H1 (cell line): ENCODE measurements at regions not wholly inside any gene's neighbourhood (a gene's known extent, or its start where the extent isn't known, plus 50 kb on each side); places are given as distances from the start of the nearest gene placed in this dataset.

Experiments used
- CTCF ChIA-PET: fragments of 300-600 bp; sonication (Branson Sonifier 250); formaldehyde crosslinking; loops from one replicate; lab custom pipeline; 2021; ENCODE audit not compliant: partially characterized antibody; lab: Charles Lee
- POLR2A ChIA-PET: fragments of 300-600 bp; sonication (Branson Sonifier 250); formaldehyde crosslinking; loops from one replicate; lab custom pipeline; 2021; ENCODE audit warnings: inconsistent platforms; ENCODE audit not compliant: partially characterized antibody; lab: Charles Lee
- DNase-seq, 2 experiments: peaks; one replicate each; pipeline versions ENCODE4 v3.0.0 to v3.0.0-alpha.2; 2010 to 2022; ENCODE audit warnings: low spot score in 2 of 2, low read depth in 1 of 2, mixed read lengths in 1 of 2
- FAIRE-seq: peaks from 2 replicates; lab custom pipeline; 2011; peaks lifted over from hg19 to GRCh38; lab: Jason Lieb, UNC
- H2AFZ ChIP-seq: 2 replicates; pipeline ENCODE4 v1.8.1; 2012; ENCODE audit warnings: low read length, inconsistent platforms
- H2AK5ac ChIP-seq: 2 replicates; pipeline ENCODE4 v1.6.1; 2013; ENCODE audit warnings: low read depth, low read length
- H2BK120ac ChIP-seq: replicated peaks from 2 replicates; pipeline ENCODE3; 2013; ENCODE audit warnings: low read depth, low read length, inconsistent platforms
- H2BK12ac ChIP-seq: 2 replicates; pipeline ENCODE4 v1.6.1; 2013; ENCODE audit warnings: low read depth, low read length
- H2BK15ac ChIP-seq: 2 replicates; pipeline ENCODE4 v1.6.1; 2013; ENCODE audit warnings: low read length
- H2BK20ac ChIP-seq: 2 replicates; pipeline ENCODE4 v1.6.1; 2013; ENCODE audit warnings: low read length
- H2BK5ac ChIP-seq: 2 replicates; pipeline ENCODE4 v1.6.1; 2013; ENCODE audit warnings: low read depth, low read length
- H3K14ac ChIP-seq: 2 replicates; pipeline ENCODE4 v1.6.1; 2013; ENCODE audit warnings: inconsistent platforms; ENCODE audit not compliant: insufficient read length
- H3K18ac ChIP-seq: 2 replicates; pipeline ENCODE4 v1.6.1; 2013; ENCODE audit warnings: low read length; ENCODE audit errors: extremely low read depth
- H3K23ac ChIP-seq: 2 replicates; pipeline ENCODE4 v1.6.1; 2013; ENCODE audit warnings: inconsistent platforms; ENCODE audit not compliant: insufficient read length
- H3K23me2 ChIP-seq: 2 replicates; pipeline ENCODE4 v1.6.1; 2013; ENCODE audit warnings: low read depth, low read length
- H3K27ac ChIP-seq: 2 replicates; pipeline ENCODE4 v1.6.1; 2011; ENCODE audit warnings: low read depth, low read length, inconsistent platforms
- H3K27me3 ChIP-seq, 4 experiments: replicated peaks in 1 of 4; 1 replicate in 1 of 4; 2 replicates in 3 of 4; pipeline versions ENCODE4 v1.6.1 to v1.8.1; 2011 to 2013; ENCODE audit warnings: low read length in 3 of 4, mild to moderate bottlenecking in 3 of 4, inconsistent platforms in 2 of 4, mixed read lengths in 2 of 4, moderate library complexity in 1 of 4; ENCODE audit not compliant: control insufficient read depth in 3 of 4, insufficient read depth in 3 of 4; ENCODE audit errors: extremely low read depth in 1 of 4
- H3K36me3 ChIP-seq, 4 experiments: 2 replicates each; pipeline versions ENCODE4 v1.6.1 to v1.8.1; 2011 to 2013; ENCODE audit warnings: mild to moderate bottlenecking in 4 of 4, low read length in 3 of 4, moderate library complexity in 2 of 4, control low read depth in 1 of 4, inconsistent platforms in 1 of 4; ENCODE audit not compliant: insufficient read depth in 4 of 4, control insufficient read depth in 2 of 4
- H3K4ac ChIP-seq: replicated peaks from 2 replicates; pipeline ENCODE3; 2013; ENCODE audit warnings: low read length, low read depth, mixed read lengths, inconsistent platforms; ENCODE audit not compliant: insufficient read length
- H3K4me1 ChIP-seq, 4 experiments: replicated peaks in 1 of 4; 1 replicate in 1 of 4; 2 replicates in 3 of 4; pipeline versions ENCODE4 v1.6.1 to v1.8.1; 2011 to 2013; ENCODE audit warnings: low read length in 3 of 4, inconsistent platforms in 2 of 4, mixed read lengths in 1 of 4; ENCODE audit not compliant: insufficient read depth in 4 of 4, control insufficient read depth in 3 of 4
- H3K4me2 ChIP-seq, 2 experiments: 2 replicates each; pipeline versions ENCODE4 v1.6.1 to v1.8.1; 2011 to 2013; ENCODE audit warnings: low read depth in 2 of 2, low read length in 2 of 2, control low read depth in 1 of 2, inconsistent platforms in 1 of 2, mild to moderate bottlenecking in 1 of 2; ENCODE audit not compliant: insufficient read depth in 1 of 2
- H3K4me3 ChIP-seq, 4 experiments: fragments of 200-600, 300-600 bp in 1 of 4; sonication (generic), shearing (Covaris generic), sonication (Bioruptor Twin) in 1 of 4; 2 replicates each; pipeline versions ENCODE4 v1.5.1 to v1.8.1; 2011 to 2016; ENCODE audit warnings: low read length in 4 of 4, low read depth in 3 of 4, control low read depth in 2 of 4, inconsistent platforms in 2 of 4, mild to moderate bottlenecking in 2 of 4, mixed read lengths in 1 of 4, moderate library complexity in 1 of 4; ENCODE audit not compliant: insufficient read depth in 2 of 4; ENCODE audit errors: extremely low read depth in 1 of 4
- H3K56ac ChIP-seq: replicated peaks from 2 replicates; pipeline ENCODE3; 2013; ENCODE audit warnings: low read depth, mild to moderate bottlenecking, mixed read lengths, low read length, inconsistent platforms; ENCODE audit not compliant: insufficient read length
- H3K79me1 ChIP-seq: 2 replicates; pipeline ENCODE4 v1.6.1; 2013; ENCODE audit warnings: low read depth, low read length, control low read depth
- H3K79me2 ChIP-seq, 2 experiments: 2 replicates each; pipeline versions ENCODE4 v1.6.1 to v1.8.1; 2012 to 2013; ENCODE audit warnings: low read length in 2 of 2, mild to moderate bottlenecking in 2 of 2, inconsistent platforms in 1 of 2; ENCODE audit not compliant: insufficient read depth in 2 of 2, control insufficient read depth in 1 of 2
- H3K9ac ChIP-seq, 4 experiments: replicated peaks in 1 of 4; 1 replicate in 1 of 4; 2 replicates in 3 of 4; pipeline versions ENCODE4 v1.6.1 to v1.8.1; 2011 to 2013; ENCODE audit warnings: low read depth in 3 of 4, low read length in 3 of 4, control low read depth in 2 of 4, mild to moderate bottlenecking in 2 of 4, moderate library complexity in 2 of 4, inconsistent platforms in 1 of 4; ENCODE audit errors: extremely low read depth in 1 of 4
- H3K9me3 ChIP-seq, 2 experiments: 2 replicates each; pipeline versions ENCODE4 v1.6.1 to v1.8.1; 2012 to 2013; ENCODE audit warnings: mild to moderate bottlenecking in 2 of 2, moderate library complexity in 2 of 2, control low read depth in 1 of 2, inconsistent platforms in 1 of 2, low read depth in 1 of 2, low read length in 1 of 2, mixed read lengths in 1 of 2; ENCODE audit not compliant: insufficient read depth in 2 of 2
- H4K20me1 ChIP-seq, 2 experiments: replicated peaks in 1 of 2; 2 replicates each; pipeline versions ENCODE3 to v1.8.1; 2011 to 2013; ENCODE audit warnings: inconsistent platforms in 2 of 2, low read length in 2 of 2, mild to moderate bottlenecking in 1 of 2; ENCODE audit not compliant: insufficient read depth in 2 of 2, control insufficient read depth in 1 of 2
- H4K5ac ChIP-seq: 2 replicates; pipeline ENCODE4 v1.6.1; 2013; ENCODE audit warnings: low read length, low read depth, mixed read lengths, inconsistent platforms; ENCODE audit not compliant: insufficient read length
- H4K8ac ChIP-seq: 2 replicates; pipeline ENCODE4 v1.8.0; 2013; ENCODE audit warnings: mild to moderate bottlenecking, moderate library complexity, low read length, inconsistent platforms; ENCODE audit not compliant: insufficient read depth; ENCODE audit errors: extremely low read depth
- H4K91ac ChIP-seq: replicated peaks from 2 replicates; pipeline ENCODE3; 2013; ENCODE audit warnings: low read length, mixed read lengths, inconsistent platforms; ENCODE audit not compliant: insufficient read length
- CHD1 ChIP-seq: IDR thresholded peaks from 2 replicates; pipeline ENCODE4 v1.6.1; 2012; ENCODE audit warnings: low read depth, low read length, improper control_type of control experiment
- E2F6 ChIP-seq: IDR thresholded peaks from 2 replicates; pipeline ENCODE4 v1.6.1; 2012; ENCODE audit warnings: inconsistent platforms
- KDM1A ChIP-seq: fragments of 200-600, 300-600 bp; sonication (generic); IDR thresholded peaks from 2 replicates; pipeline ENCODE4 v1.7.1; 2016; ENCODE audit warnings: mild to moderate bottlenecking, low read length, borderline replicate concordance
- NRF1 ChIP-seq: IDR thresholded peaks from 2 replicates; pipeline ENCODE4 v1.6.1; 2011; ENCODE audit warnings: mild to moderate bottlenecking, low read depth, low read length, improper control_type of control experiment
- WGBS, 2 experiments: shearing (Covaris generic) in 1 of 2; methylation state at CpG; one replicate each; pipeline versions ENCODE4 v1.1.6 to v1.1.7; 2013 to 2015; ENCODE audit warnings: low lambda C conversion rate in 2 of 2, mixed read lengths in 2 of 2, inconsistent platforms in 1 of 2, low coverage in 1 of 2, missing lambda C conversion rate in 1 of 2; ENCODE audit not compliant: insufficient replicate concordance in 2 of 2, insufficient coverage in 1 of 2, insufficient read length in 1 of 2; ENCODE audit errors: extremely low coverage in 1 of 2, missing lambda C conversion rate in 1 of 2; 5-methylcytosine and 5-hydroxymethylcytosine counted together

GRCh38 chr14:48618057-48618456, 942.7 kb upstream of the MDGA2 start:
- no peak overlapping the region for H3K23ac ChIP-seq
- no peaks in the 10 kb centered on the region for H3K79me1 ChIP-seq
- H4K5ac ChIP-seq: no peak overlapping the region
- H2BK12ac ChIP-seq: no peak overlapping the region
- H3K4ac ChIP-seq: no peak overlapping the region
- H2BK120ac ChIP-seq: no peak overlapping the region
- WGBS, 2 experiments: 70% methylated on average over 1 of the region's 1 CpG; no CpG with 5 or more reads in 1 of the 2 experiments
- H3K9ac ChIP-seq: no peak overlapping the region
- H2BK15ac ChIP-seq: no peak overlapping the region
- no peak overlapping the region for H3K4me2 ChIP-seq
- no peaks in the 10 kb centered on the region for H3K79me2 ChIP-seq
- no peaks in the 10 kb centered on the region for H4K20me1 ChIP-seq
- H3K18ac ChIP-seq: no peak overlapping the region
- H4K8ac ChIP-seq: no peak overlapping the region
- no peak overlapping the region for H2BK5ac ChIP-seq
- H2AK5ac ChIP-seq: no peak overlapping the region
- TF ChIP-seq CHD1 (no peak), E2F6 (no peak), KDM1A (no peak), NRF1 (no peak)
- H2BK20ac ChIP-seq: no peak overlapping the region
- no peak overlapping the region for H3K14ac ChIP-seq
- no peak overlapping the region for H3K27ac ChIP-seq
- ChIA-PET CTCF (no interaction called here), POLR2A (no interaction called here)
- H2AFZ ChIP-seq: no peak overlapping the region
- H4K91ac ChIP-seq: no peak overlapping the region
- H3K4me3 ChIP-seq: no peak overlapping the region
- H3K56ac ChIP-seq: no peak overlapping the region
- H3K4me1 ChIP-seq: no peaks in the 10 kb centered on the region
- H3K9me3 ChIP-seq: no peaks in the 10 kb centered on the region
- no peaks in the 10 kb centered on the region for H3K36me3 ChIP-seq
- FAIRE-seq: no peak
- no peaks in the 10 kb centered on the region for H3K23me2 ChIP-seq
- no peak for DNase-seq
- no peaks in the 10 kb centered on the region for H3K27me3 ChIP-seq
